SK-N-SH treated with all-trans-retinoic acid at 6 μM for 48 hours (cell line): ENCODE measurements at regions not wholly inside any gene's neighbourhood (a gene's known extent, or its start where the extent isn't known, plus 50 kb on each side); places are given as distances from the start of the nearest gene placed in this dataset.

ENCODE experiments used
- ARNTL ChIP-seq: fragments of 450-650 bp; formaldehyde crosslinking; IDR thresholded peaks from 2 replicates; pipeline ENCODE4 v1.5.0; 2020; ENCODE audit warnings: low read depth, mild to moderate bottlenecking, moderate library complexity, borderline replicate concordance
- ESRRG ChIP-seq: fragments of 250-450 bp; sonication (Bioruptor Pico); IDR thresholded peaks from 2 replicates; pipeline ENCODE4 v1.6.1; 2021; ENCODE audit warnings: mild to moderate bottlenecking
- RARB ChIP-seq: fragments of 250-450 bp; sonication (Bioruptor Pico); IDR thresholded peaks from 2 replicates; pipeline ENCODE4 v1.8.0; 2021; ENCODE audit warnings: mild to moderate bottlenecking, moderate library complexity
- SNAI2 ChIP-seq: fragments of 250-450 bp; sonication (Bioruptor Pico); IDR thresholded peaks from 2 replicates; pipeline ENCODE4 v1.5.0; 2020; ENCODE audit warnings: mild to moderate bottlenecking, moderate library complexity
- ZFP30 ChIP-seq: fragments of 450-650 bp; formaldehyde crosslinking; IDR thresholded peaks from 2 replicates; pipeline ENCODE4 v1.5.0; 2022; ENCODE audit warnings: mild to moderate bottlenecking, moderate library complexity
- ZNF565 ChIP-seq: fragments of 450-650 bp; formaldehyde crosslinking; conservative IDR thresholded peaks from 2 replicates; pipeline ENCODE4 v1.5.0; 2020; ENCODE audit warnings: low read depth, mild to moderate bottlenecking, moderate library complexity
- TF ChIP-seq, protein P1 (sequence below): fragments of 250-450 bp; sonication (Bioruptor Pico); IDR thresholded peaks from 2 replicates; pipeline ENCODE4 v1.5.1; 2021; ENCODE audit warnings: mild to moderate bottlenecking, moderate library complexity
- TF ChIP-seq, protein P2 (sequence below): fragments of 250-450 bp; sonication (Bioruptor Pico); IDR thresholded peaks from 2 replicates; pipeline ENCODE4 v1.5.1; 2020; ENCODE audit warnings: low read depth, mild to moderate bottlenecking, moderate library complexity
- TF ChIP-seq, protein P3 (sequence below): fragments of 250-450 bp; sonication (Bioruptor Pico); IDR thresholded peaks from 2 replicates; pipeline ENCODE4 v1.8.0; 2020; ENCODE audit warnings: mild to moderate bottlenecking, moderate library complexity, borderline replicate concordance

DNA sequence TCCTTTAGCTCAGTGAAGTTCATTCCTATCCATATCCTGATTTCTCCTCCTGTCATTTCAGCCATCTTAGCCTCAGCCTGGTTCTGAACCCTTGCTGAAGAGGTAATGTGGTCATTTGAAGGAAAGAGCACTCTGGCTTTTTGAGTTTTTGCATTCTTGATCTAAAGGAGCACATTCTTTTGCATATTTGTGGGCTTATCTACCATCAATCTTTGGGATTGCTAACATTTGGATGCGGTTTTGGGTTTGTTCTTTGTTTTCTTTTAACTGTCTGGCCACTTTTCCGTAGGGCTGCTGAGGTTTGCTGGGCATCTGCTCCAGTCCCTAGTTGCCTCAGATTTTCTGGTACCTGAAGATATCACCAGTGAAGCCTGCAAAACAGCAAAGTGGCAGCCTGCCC, 238.3 kb downstream of the EPM2A start:
- TF ChIP-seq ESRRG (CRISPR knock-in tag) (no peak), ZNF565 (CRISPR knock-in tag) (no peak), SNAI2 (CRISPR knock-in tag) (no peak), RARB (no peak), ARNTL (no peak), ZFP30 (CRISPR knock-in tag) (no peak)
- TF ChIP-seq, protein P1, sequence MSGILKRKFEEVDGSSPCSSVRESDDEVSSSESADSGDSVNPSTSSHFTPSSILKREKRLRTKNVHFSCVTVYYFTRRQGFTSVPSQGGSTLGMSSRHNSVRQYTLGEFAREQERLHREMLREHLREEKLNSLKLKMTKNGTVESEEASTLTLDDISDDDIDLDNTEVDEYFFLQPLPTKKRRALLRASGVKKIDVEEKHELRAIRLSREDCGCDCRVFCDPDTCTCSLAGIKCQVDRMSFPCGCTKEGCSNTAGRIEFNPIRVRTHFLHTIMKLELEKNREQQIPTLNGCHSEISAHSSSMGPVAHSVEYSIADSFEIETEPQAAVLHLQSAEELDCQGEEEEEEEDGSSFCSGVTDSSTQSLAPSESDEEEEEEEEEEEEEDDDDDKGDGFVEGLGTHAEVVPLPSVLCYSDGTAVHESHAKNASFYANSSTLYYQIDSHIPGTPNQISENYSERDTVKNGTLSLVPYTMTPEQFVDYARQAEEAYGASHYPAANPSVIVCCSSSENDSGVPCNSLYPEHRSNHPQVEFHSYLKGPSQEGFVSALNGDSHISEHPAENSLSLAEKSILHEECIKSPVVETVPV (CRISPR knock-in tag), result no peak
- TF ChIP-seq, protein P2, sequence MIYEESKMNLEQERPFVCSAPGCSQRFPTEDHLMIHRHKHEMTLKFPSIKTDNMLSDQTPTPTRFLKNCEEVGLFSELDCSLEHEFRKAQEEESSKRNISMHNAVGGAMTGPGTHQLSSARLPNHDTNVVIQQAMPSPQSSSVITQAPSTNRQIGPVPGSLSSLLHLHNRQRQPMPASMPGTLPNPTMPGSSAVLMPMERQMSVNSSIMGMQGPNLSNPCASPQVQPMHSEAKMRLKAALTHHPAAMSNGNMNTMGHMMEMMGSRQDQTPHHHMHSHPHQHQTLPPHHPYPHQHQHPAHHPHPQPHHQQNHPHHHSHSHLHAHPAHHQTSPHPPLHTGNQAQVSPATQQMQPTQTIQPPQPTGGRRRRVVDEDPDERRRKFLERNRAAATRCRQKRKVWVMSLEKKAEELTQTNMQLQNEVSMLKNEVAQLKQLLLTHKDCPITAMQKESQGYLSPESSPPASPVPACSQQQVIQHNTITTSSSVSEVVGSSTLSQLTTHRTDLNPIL, result no peak
- TF ChIP-seq, protein P3, sequence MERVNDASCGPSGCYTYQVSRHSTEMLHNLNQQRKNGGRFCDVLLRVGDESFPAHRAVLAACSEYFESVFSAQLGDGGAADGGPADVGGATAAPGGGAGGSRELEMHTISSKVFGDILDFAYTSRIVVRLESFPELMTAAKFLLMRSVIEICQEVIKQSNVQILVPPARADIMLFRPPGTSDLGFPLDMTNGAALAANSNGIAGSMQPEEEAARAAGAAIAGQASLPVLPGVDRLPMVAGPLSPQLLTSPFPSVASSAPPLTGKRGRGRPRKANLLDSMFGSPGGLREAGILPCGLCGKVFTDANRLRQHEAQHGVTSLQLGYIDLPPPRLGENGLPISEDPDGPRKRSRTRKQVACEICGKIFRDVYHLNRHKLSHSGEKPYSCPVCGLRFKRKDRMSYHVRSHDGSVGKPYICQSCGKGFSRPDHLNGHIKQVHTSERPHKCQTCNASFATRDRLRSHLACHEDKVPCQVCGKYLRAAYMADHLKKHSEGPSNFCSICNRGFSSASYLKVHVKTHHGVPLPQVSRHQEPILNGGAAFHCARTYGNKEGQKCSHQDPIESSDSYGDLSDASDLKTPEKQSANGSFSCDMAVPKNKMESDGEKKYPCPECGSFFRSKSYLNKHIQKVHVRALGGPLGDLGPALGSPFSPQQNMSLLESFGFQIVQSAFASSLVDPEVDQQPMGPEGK, result no peak
